GM10266 (cell line): ENCODE measurements at regions not wholly inside any gene's neighbourhood (a gene's known extent, or its start where the extent isn't known, plus 50 kb on each side); places are given as distances from the start of the nearest gene placed in this dataset.

Experiments used
- DNase-seq: peaks from one replicate; pipeline ENCODE4 v3.0.0; 2012; ENCODE audit errors: extremely low spot score
- CTCF ChIP-seq: IDR thresholded peaks from 2 replicates; pipeline ENCODE4 v1.5.1; 2012; ENCODE audit warnings: mild to moderate bottlenecking, low read depth; ENCODE audit not compliant: control insufficient read depth, insufficient read depth; ENCODE audit errors: missing control alignments

GRCh38 chr1:106747232-106747631 lies 309.2 kb upstream of the PRMT6 start:
- no peak for DNase-seq
- TF ChIP-seq CTCF: no peak

- DNase-seq: no peak
- no peak for TF ChIP-seq CTCF
Measured at GRCh38 chr1:106747791-106748190, 308.7 kb upstream of the PRMT6 start.

- TF ChIP-seq CTCF: no peak
- DNase-seq: no peak
Measured at GRCh38 chr1:106748606-106749005, 307.9 kb upstream of the PRMT6 start.

GRCh38 chr1:106749491-106749890 lies 307.0 kb upstream of the PRMT6 start:
- no peak for DNase-seq

GRCh38 chr1:106749906-106750305 lies 306.6 kb upstream of the PRMT6 start:
- DNase-seq: no peak
- no peak for TF ChIP-seq CTCF

More at GRCh38 chr1:106749491-106749890, 307.0 kb upstream of the PRMT6 start:
- TF ChIP-seq CTCF: no peak

- TF ChIP-seq CTCF: no peak
- DNase-seq: no peak
Measured at GRCh38 chr1:106751002-106751401, 305.5 kb upstream of the PRMT6 start.

- no peak for TF ChIP-seq CTCF
- DNase-seq: no peak
Measured at GRCh38 chr1:106753066-106753465, 303.4 kb upstream of the PRMT6 start.

GRCh38 chr1:106754957-106755356 lies 301.5 kb upstream of the PRMT6 start:
- no peak for TF ChIP-seq CTCF
- DNase-seq: no peak
